22Rv1 (cell line): ENCODE measurements at regions not wholly inside any gene's neighbourhood (a gene's known extent, or its start where the extent isn't known, plus 50 kb on each side); places are given as distances from the start of the nearest gene placed in this dataset.
A peak's percentile ranks its signal among the peaks of the same experiment; 100 is the strongest.

Experiments
- H3K27ac ChIP-seq: fragments of 450-650 bp; 2 replicates; pipeline ENCODE4 v1.5.1; 2017
- CTCF ChIP-seq: fragments of 450-650 bp; IDR thresholded peaks from 2 replicates; pipeline ENCODE4 v1.5.1; 2017; ENCODE audit warnings: mild to moderate bottlenecking
- ZFX ChIP-seq: fragments of 450-650 bp; IDR thresholded peaks from 2 replicates; pipeline ENCODE4 v1.6.1; 2017; ENCODE audit warnings: antibody characterized with exemption, borderline replicate concordance

GRCh38 chr2:241947876-241948275 lies 78.3 kb downstream of the RTP5 start:
- TF ChIP-seq ZFX: no peak
- no peak for TF ChIP-seq CTCF
- no peak overlapping the region for H3K27ac ChIP-seq

- no peak overlapping the region for H3K27ac ChIP-seq
- no peak for TF ChIP-seq CTCF
- no peak for TF ChIP-seq ZFX
Measured at GRCh38 chr2:241948299-241948897, 78.9 kb downstream of the RTP5 start.

GRCh38 chr2:241948901-241949735 lies 79.6 kb downstream of the RTP5 start:
- no peak for TF ChIP-seq ZFX
- no peak for TF ChIP-seq CTCF

GRCh38 chr2:241949736-241950412 lies 80.3 kb downstream of the RTP5 start:
- no peak for TF ChIP-seq CTCF
- no peak for TF ChIP-seq ZFX
- H3K27ac ChIP-seq: no peak overlapping the region

More at GRCh38 chr2:241948901-241949735, 79.6 kb downstream of the RTP5 start:
- no peak overlapping the region for H3K27ac ChIP-seq

GRCh38 chr2:241950413-241951315 lies 81.1 kb downstream of the RTP5 start:
- no peak overlapping the region for H3K27ac ChIP-seq
- TF ChIP-seq ZFX: no peak
- peak; percentile 94 for TF ChIP-seq CTCF

GRCh38 chr2:241951316-241951700 lies 81.8 kb downstream of the RTP5 start:
- no peak overlapping the region for H3K27ac ChIP-seq
- no peak for TF ChIP-seq CTCF
- TF ChIP-seq ZFX: no peak
